ENCODE measurements at regions not wholly inside any gene's neighbourhood (a gene's known extent, or its start where the extent isn't known, plus 50 kb on each side); places are given as distances from the start of the nearest gene placed in this dataset.

- no peak overlapping the region for H2AFZ ChIP-seq
- POLR2A ChIA-PET (ENCODE audit: unreplicated experiment), result interaction anchor here (0.6 kb wide), 2 partner anchors 226 to 1801 kb away, joined by 6 to 20 read pairs; no protein-coding TSS in a partner anchor
- H3K4me1 ChIP-seq (replicated peaks; ENCODE audit: insufficient read depth), result no peaks in the 10 kb centered on the region
- BruUV-seq (replicated peaks), result no TSS peak
- H3K9me3 ChIP-seq (ENCODE audit: insufficient read depth, low read depth), result no peaks in the 10 kb centered on the region
- H3K36me3 ChIP-seq (ENCODE audit: low read depth), result no peaks in the 10 kb centered on the region
- intact Hi-C loops (cut with micrococcal nuclease; ENCODE audit: unreplicated experiment), result no loop called here
- no peak overlapping the region for H3K4me2 ChIP-seq
- H3K4me3 ChIP-seq, result no peak overlapping the region
- DNase-seq, result no peak
- no peaks in the 10 kb centered on the region for H3K9me2 ChIP-seq (ENCODE audit: insufficient read depth)
- no peak overlapping the region for H3K27ac ChIP-seq
- H3K27me3 ChIP-seq (ENCODE audit: insufficient read depth, low read depth), result no peaks in the 10 kb centered on the region
- H4K20me1 ChIP-seq (ENCODE audit: insufficient read depth), result no peaks in the 10 kb centered on the region
- CTCF ChIA-PET, result interaction anchor here (0.7 kb wide), 1 partner anchor 163 kb away, joined by 13 read pairs; no protein-coding TSS in a partner anchor
- H3K79me2 ChIP-seq (ENCODE audit: low read depth), result no peaks in the 10 kb centered on the region
- H3F3A ChIP-seq (ENCODE audit: insufficient read depth, low read depth), result no peaks in the 10 kb centered on the region
- no peak for TF ChIP-seq EZH2 (IDR thresholded peaks at IDR 0.05; ENCODE audit: low read depth)
These were observed 257.1 kb downstream of the RPRM start for GRCh38 chr2:153221506-153221905.

- Histone ChIP-seq H3K79me2 (ENCODE audit: low read depth) (no peaks in the 10 kb centered on the region), H3K4me2 (no peak overlapping the region), H3F3A (ENCODE audit: insufficient read depth, low read depth) (no peaks in the 10 kb centered on the region), H3K4me1 (replicated peaks; ENCODE audit: insufficient read depth) (no peaks in the 10 kb centered on the region), H3K4me3 (no peak overlapping the region), H2AFZ (no peak overlapping the region), H3K27me3 (ENCODE audit: insufficient read depth, low read depth) (no peaks in the 10 kb centered on the region), H3K27ac (no peak overlapping the region), H3K9me2 (ENCODE audit: insufficient read depth) (no peaks in the 10 kb centered on the region), H3K36me3 (ENCODE audit: low read depth) (no peaks in the 10 kb centered on the region), H3K9me3 (ENCODE audit: insufficient read depth, low read depth) (no peaks in the 10 kb centered on the region), H4K20me1 (ENCODE audit: insufficient read depth) (no peaks in the 10 kb centered on the region)
- TF ChIP-seq CTCF (conservative IDR thresholded peaks at IDR 0.05), result no peak
- no peak for TF ChIP-seq EZH2 (IDR thresholded peaks at IDR 0.05; ENCODE audit: low read depth)
- BruUV-seq (replicated peaks), result no TSS peak
- DNase-seq, result no peak
- intact Hi-C loops (cut with micrococcal nuclease; ENCODE audit: unreplicated experiment), result no loop called here
- CTCF ChIA-PET, result no interaction called here
- POLR2A ChIA-PET (ENCODE audit: unreplicated experiment), result no interaction called here
These were observed 257.5 kb downstream of the RPRM start for GRCh38 chr2:153221087-153221486.

GRCh38 chr2:153218851-153219250 lies 259.7 kb downstream of the RPRM start:
- H3K36me3 ChIP-seq (ENCODE audit: low read depth), result no peaks in the 10 kb centered on the region
- no peak overlapping the region for H3K4me2 ChIP-seq
- no peaks in the 10 kb centered on the region for H3K27me3 ChIP-seq (ENCODE audit: insufficient read depth, low read depth)
- ChIA-PET POLR2A (ENCODE audit: unreplicated experiment) (no interaction called here), CTCF (no interaction called here)
- intact Hi-C loops (cut with micrococcal nuclease; ENCODE audit: unreplicated experiment), result no loop called here
- no peak for DNase-seq
- H3K27ac ChIP-seq, result no peak overlapping the region
- no TSS peak for BruUV-seq (replicated peaks)
- no peaks in the 10 kb centered on the region for H3K9me2 ChIP-seq (ENCODE audit: insufficient read depth)
- no peak overlapping the region for H3K4me3 ChIP-seq
- no peaks in the 10 kb centered on the region for H4K20me1 ChIP-seq (ENCODE audit: insufficient read depth)
- TF ChIP-seq CTCF (conservative IDR thresholded peaks at IDR 0.05) (no peak), EZH2 (IDR thresholded peaks at IDR 0.05; ENCODE audit: low read depth) (no peak)
- H2AFZ ChIP-seq, result no peak overlapping the region
- H3K79me2 ChIP-seq (ENCODE audit: low read depth), result no peaks in the 10 kb centered on the region
- no peaks in the 10 kb centered on the region for H3F3A ChIP-seq (ENCODE audit: insufficient read depth, low read depth)
- H3K9me3 ChIP-seq (ENCODE audit: insufficient read depth, low read depth), result no peaks in the 10 kb centered on the region
- no peaks in the 10 kb centered on the region for H3K4me1 ChIP-seq (replicated peaks; ENCODE audit: insufficient read depth)

- Histone ChIP-seq H3K9me2 (ENCODE audit: insufficient read depth) (no peaks in the 10 kb centered on the region), H3K36me3 (ENCODE audit: low read depth) (no peaks in the 10 kb centered on the region), H2AFZ (no peak overlapping the region), H3F3A (ENCODE audit: insufficient read depth, low read depth) (no peaks in the 10 kb centered on the region), H3K4me1 (replicated peaks; ENCODE audit: insufficient read depth) (no peaks in the 10 kb centered on the region), H4K20me1 (ENCODE audit: insufficient read depth) (no peaks in the 10 kb centered on the region), H3K9me3 (ENCODE audit: insufficient read depth, low read depth) (no peaks in the 10 kb centered on the region), H3K79me2 (ENCODE audit: low read depth) (no peaks in the 10 kb centered on the region), H3K27ac (no peak overlapping the region), H3K4me2 (no peak overlapping the region), H3K4me3 (no peak overlapping the region), H3K27me3 (ENCODE audit: insufficient read depth, low read depth) (no peaks in the 10 kb centered on the region)
- no peak for TF ChIP-seq EZH2 (IDR thresholded peaks at IDR 0.05; ENCODE audit: low read depth)
- TF ChIP-seq CTCF (conservative IDR thresholded peaks at IDR 0.05), result no peak
- DNase-seq, result no peak
- CTCF ChIA-PET, result no interaction called here
- intact Hi-C loops (cut with micrococcal nuclease; ENCODE audit: unreplicated experiment), result no loop called here
- POLR2A ChIA-PET (ENCODE audit: unreplicated experiment), result no interaction called here
- no TSS peak for BruUV-seq (replicated peaks)
These were observed 264.2 kb downstream of the RPRM start for GRCh38 chr2:153214337-153214736.
